ENCODE measurements at regions not wholly inside any gene's neighbourhood (a gene's known extent, or its start where the extent isn't known, plus 50 kb on each side); places are given as distances from the start of the nearest gene placed in this dataset.

- Histone ChIP-seq H3K36me3 (ENCODE audit: insufficient read depth, low read length) (no peaks in the 10 kb centered on the region), H2AFZ (ENCODE audit: low read length) (no peak overlapping the region), H3K9me2 (ENCODE audit: insufficient read depth, low read length) (no peaks in the 10 kb centered on the region), H3K9me3 (ENCODE audit: low read length) (no peaks in the 10 kb centered on the region), H4K20me1 (ENCODE audit: insufficient read depth, low read length) (no peaks in the 10 kb centered on the region), H3K79me2 (ENCODE audit: insufficient read depth, low read depth, low read length) (no peaks in the 10 kb centered on the region), H3K27ac (ENCODE audit: low read depth, low read length, poor library complexity, severe bottlenecking) (no peak overlapping the region), H3K4me2 (ENCODE audit: low read length) (no peak overlapping the region), H3K4me1 (ENCODE audit: insufficient read depth, low read length, poor library complexity, severe bottlenecking) (peaks cover 41% of the 10 kb centered on the region), H3K4me3 (ENCODE audit: low read depth, low read length, poor library complexity, severe bottlenecking) (no peak overlapping the region)
- no peak for DNase-seq (ENCODE audit: low spot score)
- no peak for TF ChIP-seq CTCF (conservative IDR thresholded peaks at IDR 0.05; ENCODE audit: low read length)
- TF ChIP-seq EZH2phosphoT487 (IDR thresholded peaks at IDR 0.05; ENCODE audit: borderline replicate concordance, low read depth, low read length) = no peak
- intact Hi-C loops (cut with micrococcal nuclease; ENCODE audit: unreplicated experiment) = no loop called here
- BruUV-seq (replicated peaks) = no TSS peak
- ChIA-PET POLR2A (interaction anchor here (0.6 to 1.6 kb wide), 6 partner anchors 9 to 142 kb away, joined by 3 to 4 read pairs (median 3); no protein-coding TSS in a partner anchor), CTCF (ENCODE audit: unreplicated experiment) (interaction anchor here (0.8 kb wide), 1 partner anchor 11 kb away, joined by 3 read pairs; no protein-coding TSS in a partner anchor)
Measured at GRCh38 chr1:56436296-56436695, 143.1 kb downstream of the PLPP3 start.

GRCh38 chr1:56435434-56436262, 143.7 kb downstream of the PLPP3 start:
- Histone ChIP-seq H3K9me3 (ENCODE audit: low read length) (no peaks in the 10 kb centered on the region), H3K4me1 (ENCODE audit: insufficient read depth, low read length, poor library complexity, severe bottlenecking) (peaks cover 41% of the 10 kb centered on the region), H3K36me3 (ENCODE audit: insufficient read depth, low read length) (no peaks in the 10 kb centered on the region), H4K20me1 (ENCODE audit: insufficient read depth, low read length) (no peaks in the 10 kb centered on the region), H3K4me2 (ENCODE audit: low read length) (no peak overlapping the region), H3K27ac (ENCODE audit: low read depth, low read length, poor library complexity, severe bottlenecking) (no peak overlapping the region), H3K4me3 (ENCODE audit: low read depth, low read length, poor library complexity, severe bottlenecking) (no peak overlapping the region), H2AFZ (ENCODE audit: low read length) (no peak overlapping the region), H3K9me2 (ENCODE audit: insufficient read depth, low read length) (no peaks in the 10 kb centered on the region), H3K79me2 (ENCODE audit: insufficient read depth, low read depth, low read length) (no peaks in the 10 kb centered on the region)
- POLR2A ChIA-PET = interaction anchor here (0.6 to 2.9 kb wide), 9 partner anchors 9 to 1049 kb away, joined by 3 to 8 read pairs (median 3); no protein-coding TSS in a partner anchor
- no TSS peak for BruUV-seq (replicated peaks)
- no peak for DNase-seq (ENCODE audit: low spot score)
- TF ChIP-seq CTCF (conservative IDR thresholded peaks at IDR 0.05; ENCODE audit: low read length) = no peak
- no peak for TF ChIP-seq EZH2phosphoT487 (IDR thresholded peaks at IDR 0.05; ENCODE audit: borderline replicate concordance, low read depth, low read length)
- intact Hi-C loops (cut with micrococcal nuclease; ENCODE audit: unreplicated experiment) = no loop called here
- CTCF ChIA-PET (ENCODE audit: unreplicated experiment) = interaction anchor here (0.8 kb wide), 1 partner anchor 11 kb away, joined by 3 read pairs; no protein-coding TSS in a partner anchor

GRCh38 chr1:56434740-56435139, 144.6 kb downstream of the PLPP3 start:
- Histone ChIP-seq H3K4me2 (ENCODE audit: low read length) (peak overlapping the region; percentile 44; the same call in 1 of the 2 replicates), H3K36me3 (ENCODE audit: insufficient read depth, low read length) (no peaks in the 10 kb centered on the region), H4K20me1 (ENCODE audit: insufficient read depth, low read length) (no peaks in the 10 kb centered on the region), H3K9me3 (ENCODE audit: low read length) (no peaks in the 10 kb centered on the region), H3K9me2 (ENCODE audit: insufficient read depth, low read length) (no peaks in the 10 kb centered on the region), H3K79me2 (ENCODE audit: insufficient read depth, low read depth, low read length) (no peaks in the 10 kb centered on the region), H2AFZ (ENCODE audit: low read length) (peak overlapping the region; percentile 16; the same call in 1 of the 2 replicates), H3K4me3 (ENCODE audit: low read depth, low read length, poor library complexity, severe bottlenecking) (no peak overlapping the region), H3K4me1 (ENCODE audit: insufficient read depth, low read length, poor library complexity, severe bottlenecking) (peaks cover 41% of the 10 kb centered on the region), H3K27ac (ENCODE audit: low read depth, low read length, poor library complexity, severe bottlenecking) (no peak overlapping the region)
- POLR2A ChIA-PET = interaction anchor here (0.6 to 2.9 kb wide), 2 partner anchors 10 to 1048 kb away, joined by 3 to 8 read pairs; no protein-coding TSS in a partner anchor
- no TSS peak for BruUV-seq (replicated peaks)
- DNase-seq (ENCODE audit: low spot score) = peak; percentile 34
- TF ChIP-seq CTCF (conservative IDR thresholded peaks at IDR 0.05; ENCODE audit: low read length) (peak; percentile 56; the same call in 1 of the 2 replicates), EZH2phosphoT487 (IDR thresholded peaks at IDR 0.05; ENCODE audit: borderline replicate concordance, low read depth, low read length) (no peak)
- CTCF ChIA-PET (ENCODE audit: unreplicated experiment) = no interaction called here
- intact Hi-C loops (cut with micrococcal nuclease; ENCODE audit: unreplicated experiment) = no loop called here
